DMS153 (cell line): ENCODE measurements at regions not wholly inside any gene's neighbourhood (a gene's known extent, or its start where the extent isn't known, plus 50 kb on each side); places are given as distances from the start of the nearest gene placed in this dataset.

ENCODE experiments used
- DNase-seq: peaks from one replicate; lab custom pipeline; 2025; lab: John Stamatoyannopoulos, UW

- no peak for DNase-seq
These were observed 196.4 kb upstream of the ACVR2A start for GRCh38 chr2:147648471-147648870.

- DNase-seq, result no peak
These were observed 197.0 kb upstream of the ACVR2A start for GRCh38 chr2:147647816-147648215.

GRCh38 chr2:147646818-147647468 is 197.9 kb upstream of the ACVR2A start:
- no peak for DNase-seq

GRCh38 chr2:147644491-147644890 is 200.3 kb upstream of the ACVR2A start:
- no peak for DNase-seq

GRCh38 chr2:147642765-147643164 is 202.1 kb upstream of the ACVR2A start:
- DNase-seq, result no peak

GRCh38 chr2:147641651-147642050 is 203.2 kb upstream of the ACVR2A start:
- DNase-seq, result no peak

GRCh38 chr2:147639891-147640290 is 204.9 kb upstream of the ACVR2A start:
- DNase-seq, result no peak

- DNase-seq, result no peak
These were observed 205.4 kb upstream of the ACVR2A start for GRCh38 chr2:147639386-147639785.

GRCh38 chr2:147636886-147637285 is 207.9 kb upstream of the ACVR2A start:
- no peak for DNase-seq

- no peak for DNase-seq
These were observed 208.5 kb upstream of the ACVR2A start for GRCh38 chr2:147636238-147636882.

GRCh38 chr2:147634826-147635225 is 210.0 kb upstream of the ACVR2A start:
- DNase-seq, result no peak

GRCh38 chr2:147632198-147632597 is 212.6 kb upstream of the ACVR2A start:
- DNase-seq, result no peak

GRCh38 chr2:147631294-147631693 is 213.5 kb upstream of the ACVR2A start:
- DNase-seq, result no peak

- DNase-seq, result no peak
These were observed 214.2 kb upstream of the ACVR2A start for GRCh38 chr2:147630585-147630984.

- DNase-seq, result no peak
These were observed 215.8 kb upstream of the ACVR2A start for GRCh38 chr2:147628971-147629421.

- no peak for DNase-seq
These were observed 221.5 kb upstream of the ACVR2A start for GRCh38 chr2:147623328-147623727.

GRCh38 chr2:147621656-147622197 is 223.1 kb upstream of the ACVR2A start:
- no peak for DNase-seq

GRCh38 chr2:147619808-147620207 is 225.0 kb upstream of the ACVR2A start:
- no peak for DNase-seq

- no peak for DNase-seq
These were observed 229.1 kb upstream of the ACVR2A start for GRCh38 chr2:147615726-147616125.

GRCh38 chr2:147614979-147615470 is 229.8 kb upstream of the ACVR2A start:
- no peak for DNase-seq

GRCh38 chr2:147614471-147614870 is 230.4 kb upstream of the ACVR2A start:
- DNase-seq, result no peak

GRCh38 chr2:147610496-147611040 is 234.3 kb upstream of the ACVR2A start:
- no peak for DNase-seq

GRCh38 chr2:147609301-147609700 is 235.5 kb upstream of the ACVR2A start:
- DNase-seq, result no peak
